Calu3 (cell line): ENCODE measurements at regions not wholly inside any gene's neighbourhood (a gene's known extent, or its start where the extent isn't known, plus 50 kb on each side); places are given as distances from the start of the nearest gene placed in this dataset. TPM values are rescaled to one million over a fixed set of nuclear protein-coding genes. Genes with fewer than 3 reads are reported as not detected.

Experiments used
- microRNA-seq: library from miRNA; unstranded; fragments of <30 nt; microRNA quantifications from one replicate; pipeline ENCODE4 v1.2.0, GENCODE V29; 2022

Small RNA genes in the stretch of these regions (microRNA-seq; reads per million reads assigned to microRNA genes)
- gene MIR3924, result not detected
